Trophoblast cell (in vitro differentiated cells and primary cell): ENCODE measurements at regions not wholly inside any gene's neighbourhood (a gene's known extent, or its start where the extent isn't known, plus 50 kb on each side); places are given as distances from the start of the nearest gene placed in this dataset.

ENCODE experiments used
- DNase-seq, 2 donors: peaks; one replicate each; pipeline ENCODE4 v3.0.0-alpha.2; 2016
- H2AFZ ChIP-seq: 2 replicates; pipeline ENCODE4 v1.6.1; 2013; ENCODE audit warnings: low read length, moderate library complexity, mild to moderate bottlenecking; ENCODE audit not compliant: insufficient read depth, poor library complexity
- H2AK5ac ChIP-seq: 2 replicates; pipeline ENCODE4 v1.6.1; 2013; ENCODE audit warnings: mild to moderate bottlenecking, low read length
- H2BK120ac ChIP-seq: 2 replicates; pipeline ENCODE4 v1.6.1; 2013; ENCODE audit warnings: low read length, mild to moderate bottlenecking, moderate library complexity; ENCODE audit not compliant: insufficient read depth, poor library complexity
- H2BK12ac ChIP-seq: 2 replicates; pipeline ENCODE4 v1.6.1; 2013; ENCODE audit warnings: mild to moderate bottlenecking, low read length, moderate library complexity
- H2BK5ac ChIP-seq: 2 replicates; pipeline ENCODE4 v1.6.1; 2013; ENCODE audit warnings: low read length, low read depth, moderate library complexity, mild to moderate bottlenecking; ENCODE audit not compliant: poor library complexity
- H3K14ac ChIP-seq: 2 replicates; pipeline ENCODE4 v1.6.1; 2013; ENCODE audit warnings: mild to moderate bottlenecking, low read length
- H3K18ac ChIP-seq: 2 replicates; pipeline ENCODE4 v1.6.1; 2013; ENCODE audit warnings: mild to moderate bottlenecking, low read length
- H3K23ac ChIP-seq: 2 replicates; pipeline ENCODE4 v1.6.1; 2013; ENCODE audit warnings: low read length
- H3K27ac ChIP-seq: 2 replicates; pipeline ENCODE4 v1.5.1; 2013; ENCODE audit warnings: low read depth, mild to moderate bottlenecking, inconsistent platforms, low read length, moderate library complexity
- H3K27me3 ChIP-seq: 2 replicates; pipeline ENCODE4 v1.6.1; 2013; ENCODE audit warnings: inconsistent platforms, mild to moderate bottlenecking, low read length, moderate library complexity; ENCODE audit not compliant: insufficient read depth
- H3K36me3 ChIP-seq, 2 experiments: 1 replicate in 1 of 2; 2 replicates in 1 of 2; pipeline ENCODE4 v1.6.1; 2013; ENCODE audit warnings: low read length in 2 of 2, mild to moderate bottlenecking in 2 of 2, moderate library complexity in 1 of 2; ENCODE audit not compliant: insufficient read depth in 2 of 2, control insufficient read depth in 1 of 2
- H3K4ac ChIP-seq: 2 replicates; pipeline ENCODE4 v1.6.1; 2013; ENCODE audit warnings: low read depth, mild to moderate bottlenecking, low read length, moderate library complexity
- H3K4me1 ChIP-seq, 2 experiments: 1 replicate in 1 of 2; 2 replicates in 1 of 2; pipeline ENCODE4 v1.6.1; 2013; ENCODE audit warnings: low read length in 2 of 2, mild to moderate bottlenecking in 2 of 2, moderate library complexity in 1 of 2; ENCODE audit not compliant: insufficient read depth in 2 of 2, control insufficient read depth in 1 of 2
- H3K4me2 ChIP-seq: 2 replicates; pipeline ENCODE4 v1.6.1; 2013; ENCODE audit warnings: inconsistent platforms, mild to moderate bottlenecking, low read length, moderate library complexity
- H3K4me3 ChIP-seq: 2 replicates; pipeline ENCODE4 v1.5.1; 2013; ENCODE audit warnings: mild to moderate bottlenecking, low read depth, low read length, inconsistent platforms
- H3K79me1 ChIP-seq: one replicate; pipeline ENCODE4 v1.6.1; 2013; ENCODE audit warnings: low read length
- H3K79me2 ChIP-seq: 2 replicates; pipeline ENCODE4 v1.6.1; 2013; ENCODE audit warnings: low read length, mild to moderate bottlenecking; ENCODE audit not compliant: control insufficient read depth, insufficient read depth, poor library complexity
- H3K9ac ChIP-seq: 2 replicates; pipeline ENCODE4 v1.6.1; 2013; ENCODE audit warnings: mild to moderate bottlenecking, low read length
- H3K9me3 ChIP-seq: 2 replicates; pipeline ENCODE4 v1.6.1; 2013; ENCODE audit warnings: low read depth, mild to moderate bottlenecking, control low read depth, inconsistent platforms, low read length; ENCODE audit not compliant: insufficient read depth
- H4K12ac ChIP-seq: 2 replicates; pipeline ENCODE4 v1.6.1; 2013; ENCODE audit warnings: low read depth, mild to moderate bottlenecking, low read length, moderate library complexity
- H4K8ac ChIP-seq: 2 replicates; pipeline ENCODE4 v1.6.1; 2013; ENCODE audit warnings: low read depth, mild to moderate bottlenecking, low read length, moderate library complexity
- H4K91ac ChIP-seq: one replicate; pipeline ENCODE4 v1.6.1; 2013; ENCODE audit warnings: low read depth, mild to moderate bottlenecking, low read length, moderate library complexity
- WGBS: extraction: QIAGEN DNeasy Blood & Tissue Kit; methylation state at CpG from one replicate; pipeline ENCODE4 v1.1.7; 2013; ENCODE audit warnings: missing lambda C conversion rate; ENCODE audit not compliant: insufficient read length, insufficient coverage; ENCODE audit errors: extremely low coverage; 5-methylcytosine and 5-hydroxymethylcytosine counted together

DNA sequence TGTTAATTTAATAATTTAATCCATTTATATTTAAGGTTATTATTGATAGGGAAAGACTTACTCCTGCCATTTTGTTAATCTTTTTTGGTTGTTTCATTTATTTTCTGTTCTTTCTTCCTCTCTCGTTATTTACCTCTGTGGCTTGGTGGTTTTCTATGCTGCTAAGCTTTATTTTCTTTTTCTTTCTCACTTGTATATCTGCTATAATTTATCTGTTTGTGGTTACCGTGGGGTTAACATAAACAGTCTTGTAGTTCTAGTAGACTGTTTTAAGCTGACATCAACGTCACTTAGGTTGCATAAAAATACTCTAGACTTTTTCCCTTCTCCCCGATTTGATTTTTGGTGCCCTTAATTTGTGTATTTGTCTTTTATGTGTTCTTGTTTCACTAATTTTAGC, 381.3 kb upstream of the SPTLC3 start:
- no CpG with 5 or more reads among the region's 4 CpGs for WGBS
- no peak overlapping the region for H3K9ac ChIP-seq

DNA sequence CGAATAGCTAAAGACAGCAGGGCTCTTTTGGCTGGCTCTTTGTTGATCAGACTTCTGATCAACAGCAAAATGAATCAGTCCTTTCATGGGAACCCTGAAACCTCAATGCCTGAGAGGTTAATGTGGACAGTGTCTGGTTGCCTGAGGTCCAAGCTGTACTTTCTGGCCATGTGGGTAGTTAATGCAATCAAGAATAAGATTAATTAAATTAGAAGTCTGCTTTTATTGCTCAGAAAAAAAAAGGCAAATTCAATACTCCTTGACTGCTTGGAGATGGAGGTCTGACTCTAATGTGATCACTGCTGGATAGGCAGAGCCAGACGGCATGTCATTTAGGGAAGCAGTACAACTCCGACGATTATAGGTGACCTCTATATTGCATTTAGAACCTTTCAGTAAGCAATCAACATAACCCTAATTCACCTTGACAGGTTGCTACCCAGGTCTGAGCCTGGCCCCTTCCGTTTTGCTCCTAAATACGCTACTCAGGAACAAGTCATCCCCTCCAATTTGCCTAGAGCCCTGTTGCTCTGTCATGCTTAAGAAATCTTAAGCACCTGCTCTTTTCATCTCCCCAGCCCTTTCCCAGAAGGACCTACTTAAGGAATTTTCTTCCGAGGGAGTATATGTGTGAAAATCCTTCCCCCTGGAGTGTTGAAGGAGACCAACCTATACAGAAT, 370.0 kb upstream of the SPTLC3 start:
- H3K9me3 ChIP-seq = peaks cover 2% of the 10 kb centered on the region
- no peak overlapping the region for H3K14ac ChIP-seq
- H3K27me3 ChIP-seq = no peaks in the 10 kb centered on the region
- H4K91ac ChIP-seq = no peak overlapping the region
- H3K9ac ChIP-seq = no peak overlapping the region
- peak in 1 of 2 donors; percentile 1 for DNase-seq
- no peaks in the 10 kb centered on the region for H3K4me1 ChIP-seq
- H3K4me2 ChIP-seq = no peak overlapping the region
- no peak overlapping the region for H4K12ac ChIP-seq
- H2BK12ac ChIP-seq = no peak overlapping the region
- no peak overlapping the region for H4K8ac ChIP-seq
- H3K18ac ChIP-seq = no peak overlapping the region
- H3K4ac ChIP-seq = no peak overlapping the region
- H3K36me3 ChIP-seq = no peaks in the 10 kb centered on the region
- H3K4me3 ChIP-seq = no peak overlapping the region
- H2AFZ ChIP-seq = no peak overlapping the region
- H2AK5ac ChIP-seq = no peak overlapping the region
- WGBS = no CpG with 5 or more reads among the region's 7 CpGs
- no peaks in the 10 kb centered on the region for H3K79me1 ChIP-seq
- no peak overlapping the region for H2BK5ac ChIP-seq
- no peak overlapping the region for H3K23ac ChIP-seq
- no peak overlapping the region for H3K27ac ChIP-seq
- no peak overlapping the region for H2BK120ac ChIP-seq
- H3K79me2 ChIP-seq = no peaks in the 10 kb centered on the region

More for the DNA sequence above, 381.3 kb upstream of the SPTLC3 start:
- Histone ChIP-seq H3K4me3 (no peak overlapping the region), H2BK120ac (no peak overlapping the region), H3K4me2 (no peak overlapping the region), H3K14ac (no peak overlapping the region), H3K27ac (no peak overlapping the region), H3K4me1 (no peaks in the 10 kb centered on the region), H2AK5ac (no peak overlapping the region), H3K9me3 (no peaks in the 10 kb centered on the region), H2BK12ac (no peak overlapping the region), H3K79me1 (no peaks in the 10 kb centered on the region), H3K23ac (no peak overlapping the region), H3K4ac (no peak overlapping the region), H3K27me3 (no peaks in the 10 kb centered on the region), H4K12ac (no peak overlapping the region), H3K18ac (no peak overlapping the region), H3K79me2 (no peaks in the 10 kb centered on the region), H2AFZ (no peak overlapping the region), H4K8ac (no peak overlapping the region), H3K36me3 (no peaks in the 10 kb centered on the region), H4K91ac (no peak overlapping the region), H2BK5ac (no peak overlapping the region)
- no peak for DNase-seq

DNA sequence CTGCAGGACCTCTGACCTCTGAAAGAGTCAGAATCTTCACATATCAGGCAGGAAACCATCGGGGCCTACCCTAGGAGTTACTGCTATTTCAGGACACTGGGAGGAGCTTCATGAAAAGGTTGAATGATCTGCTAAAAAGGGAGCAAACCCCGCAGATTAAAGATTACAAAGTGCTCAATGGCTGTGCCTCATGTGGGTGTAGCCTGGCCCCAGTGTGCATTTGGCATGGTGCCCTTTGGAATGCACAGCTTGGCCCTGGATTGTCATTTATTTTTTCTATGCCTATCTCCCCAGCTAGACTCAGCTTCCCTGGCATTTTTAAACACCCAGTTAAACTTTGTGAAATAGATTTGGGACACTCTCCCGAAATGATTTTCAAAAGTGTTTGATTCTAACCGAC, 368.5 kb upstream of the SPTLC3 start:
- H3K18ac ChIP-seq = no peak overlapping the region
- no peak overlapping the region for H3K9ac ChIP-seq
- H3K79me1 ChIP-seq = no peaks in the 10 kb centered on the region
- H4K8ac ChIP-seq = no peak overlapping the region
- H4K12ac ChIP-seq = no peak overlapping the region
- no peak overlapping the region for H3K14ac ChIP-seq
- DNase-seq = no peak
- no peaks in the 10 kb centered on the region for H3K79me2 ChIP-seq
- no peak overlapping the region for H2AFZ ChIP-seq
- no peak overlapping the region for H2AK5ac ChIP-seq
- no peaks in the 10 kb centered on the region for H3K27me3 ChIP-seq
- H3K27ac ChIP-seq = no peak overlapping the region
- no CpG with 5 or more reads among the region's 4 CpGs for WGBS
- H3K9me3 ChIP-seq = peaks cover 2% of the 10 kb centered on the region
- H3K4me2 ChIP-seq = no peak overlapping the region
- H4K91ac ChIP-seq = no peak overlapping the region
- no peaks in the 10 kb centered on the region for H3K36me3 ChIP-seq
- no peak overlapping the region for H3K23ac ChIP-seq
- no peak overlapping the region for H2BK5ac ChIP-seq
- H3K4me1 ChIP-seq = no peaks in the 10 kb centered on the region
- no peak overlapping the region for H2BK120ac ChIP-seq
- H3K4ac ChIP-seq = no peak overlapping the region
- H2BK12ac ChIP-seq = no peak overlapping the region
- H3K4me3 ChIP-seq = no peak overlapping the region

- H2BK12ac ChIP-seq = no peak overlapping the region
- no peaks in the 10 kb centered on the region for H3K79me1 ChIP-seq
- no peak overlapping the region for H3K14ac ChIP-seq
- H4K8ac ChIP-seq = no peak overlapping the region
- no peaks in the 10 kb centered on the region for H3K27me3 ChIP-seq
- peaks cover 2% of the 10 kb centered on the region for H3K9me3 ChIP-seq
- H3K36me3 ChIP-seq = no peaks in the 10 kb centered on the region
- H3K9ac ChIP-seq = no peak overlapping the region
- H3K4ac ChIP-seq = no peak overlapping the region
- H3K4me3 ChIP-seq = no peak overlapping the region
- no peak overlapping the region for H2BK120ac ChIP-seq
- no peak overlapping the region for H4K91ac ChIP-seq
- no peaks in the 10 kb centered on the region for H3K4me1 ChIP-seq
- no peak for DNase-seq
- H3K4me2 ChIP-seq = no peak overlapping the region
- no peaks in the 10 kb centered on the region for H3K79me2 ChIP-seq
- H3K18ac ChIP-seq = no peak overlapping the region
- H3K23ac ChIP-seq = no peak overlapping the region
- H2AK5ac ChIP-seq = no peak overlapping the region
- no peak overlapping the region for H4K12ac ChIP-seq
- no peak overlapping the region for H2AFZ ChIP-seq
- no peak overlapping the region for H3K27ac ChIP-seq
- no CpG with 5 or more reads among the region's 4 CpGs for WGBS
- H2BK5ac ChIP-seq = no peak overlapping the region
Measured at GRCh38 chr20:12641619-12642018, 367.2 kb upstream of the SPTLC3 start.
